ENCODE measurements at regions not wholly inside any gene's neighbourhood (a gene's known extent, or its start where the extent isn't known, plus 50 kb on each side); places are given as distances from the start of the nearest gene placed in this dataset.

DNA sequence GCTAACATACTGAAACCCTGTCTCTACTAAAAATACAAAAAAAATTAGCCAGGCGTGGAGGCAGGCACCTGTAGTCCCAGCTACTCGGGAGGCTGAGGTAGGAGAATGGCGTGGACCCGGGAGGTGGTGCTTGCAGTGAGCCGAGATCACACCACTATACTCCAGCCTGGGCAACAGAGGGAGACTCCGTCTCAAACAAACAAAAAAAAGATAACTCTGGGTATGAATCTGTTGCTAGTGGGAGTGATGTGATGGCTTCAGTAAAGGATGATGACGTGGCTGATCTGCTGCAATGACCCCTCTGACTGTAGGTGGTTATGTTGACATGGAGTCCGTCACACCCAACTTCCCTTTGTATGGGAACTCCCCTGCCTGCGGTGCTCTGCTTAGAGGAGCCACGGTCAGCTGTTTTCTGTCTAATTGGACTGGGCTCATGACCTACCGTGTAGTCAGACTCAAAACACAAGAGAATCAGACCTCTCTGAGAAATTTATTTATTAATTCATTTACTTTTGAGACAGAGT, 59.1 kb upstream of the MED13L start:
- ATAC-seq (ENCODE audit: low read depth) (no peak), DNase-seq (peak; percentile 77)
- no peak overlapping the region for H3K18ac ChIP-seq (ENCODE audit: low read depth, low read length)
- H2BK15ac ChIP-seq (ENCODE audit: low read depth, low read length): no peak overlapping the region
- H3K27me3 ChIP-seq (ENCODE audit: control insufficient read depth, insufficient read depth, low read length): no peaks in the 10 kb centered on the region
- no peaks in the 10 kb centered on the region for H3K36me3 ChIP-seq (ENCODE audit: control insufficient read depth, insufficient read depth, low read length)
- dilution Hi-C loops (cut with HindIII; ENCODE audit: low sequenced_read_pairs, unreplicated experiment): no loop called here
- no peak overlapping the region for H2BK120ac ChIP-seq (ENCODE audit: low read depth, low read length)
- no peak overlapping the region for H3K27ac ChIP-seq (ENCODE audit: insufficient read depth, low read length)
- H3K79me1 ChIP-seq (ENCODE audit: low read depth in 1 of 2, low read length in 2 of 2): no peaks in the 10 kb centered on the region
- peak overlapping the region; percentile 1; the same call in 1 of the 2 replicates for H2AK5ac ChIP-seq (ENCODE audit: low read depth, low read length)
- H2AK9ac ChIP-seq (replicated peaks; ENCODE audit: low read depth, low read length, poor library complexity): no peak overlapping the region
- no peak overlapping the region for H3K23ac ChIP-seq (ENCODE audit: low read depth, low read length)
- peaks cover 8% of the 10 kb centered on the region for H3K4me1 ChIP-seq (ENCODE audit: control insufficient read depth, insufficient read depth, low read length)
- peak overlapping the region; percentile 16; the same call in 1 of the 2 replicates for H3K4ac ChIP-seq (ENCODE audit: low read depth, low read length)
- no peaks in the 10 kb centered on the region for H3K9me3 ChIP-seq (ENCODE audit: control insufficient read depth, insufficient read depth, low read length)
- no peak overlapping the region for H3K9ac ChIP-seq (ENCODE audit: low read depth, low read length)
- H3K14ac ChIP-seq (replicated peaks; ENCODE audit: low read depth, low read length): no peak overlapping the region
- WGBS, 2 experiments (ENCODE audit: extremely low coverage in 2 of 2, insufficient read length in 1 of 2): 100% methylated on average over 1 of the region's 11 CpGs; no CpG with 5 or more reads in 1 of the 2 experiments
- H2BK5ac ChIP-seq (ENCODE audit: low read depth, low read length, poor library complexity, severe bottlenecking): no peak overlapping the region
- intact Hi-C loops (cut with micrococcal nuclease): no loop called here
- no peak overlapping the region for H3K56ac ChIP-seq (ENCODE audit: extremely low read depth, insufficient read depth, low read length)
- no peak overlapping the region for H3K4me2 ChIP-seq (ENCODE audit: low read depth, low read length)
- no peak overlapping the region for H2BK20ac ChIP-seq (ENCODE audit: low read depth, low read length)
- peak overlapping the region in 1 of 2 experiments; percentile 19; a peak in 1 of 4 replicates for H4K8ac ChIP-seq (ENCODE audit: low read depth in 2 of 2, low read length in 2 of 2)
- in situ Hi-C loops (cut with MboI; ENCODE audit: low sequenced_read_pairs): no loop called here
- no peak overlapping the region for H4K5ac ChIP-seq (ENCODE audit: low read depth, low read length)
- ChIA-PET POLR2A (ENCODE audit: unreplicated experiment) (no interaction called here), CTCF (interaction anchor here (0.6 kb wide), 2 partner anchors 95 to 408 kb away, joined by 3 to 4 read pairs; no protein-coding TSS in a partner anchor)
- H3K9me1 ChIP-seq (ENCODE audit: insufficient read depth, low read length): peaks cover 8% of the 10 kb centered on the region; the same call in 1 of the 2 replicates
- BruUV-seq (replicated peaks): no TSS peak
- peak overlapping the region; percentile 57 for H2AFZ ChIP-seq (replicated peaks; ENCODE audit: low read length, poor library complexity)
- no peak overlapping the region for H3K4me3 ChIP-seq (ENCODE audit: insufficient read depth, low read depth, low read length)
- H4K20me1 ChIP-seq (ENCODE audit: insufficient read depth, low read length): no peaks in the 10 kb centered on the region
- H4K91ac ChIP-seq (ENCODE audit: insufficient read depth, low read depth, low read length): no peak overlapping the region
- TF ChIP-seq MAFK (IDR thresholded peaks at IDR 0.05; ENCODE audit: low read depth, low read length) (no peak), CEBPB (IDR thresholded peaks at IDR 0.05; ENCODE audit: low read depth, low read length) (peak; percentile 49; the same call in 1 of the 2 replicates)

Data from IMR-90 (cell line).